Erythroblast (primary cell): ENCODE measurements at regions not wholly inside any gene's neighbourhood (a gene's known extent, or its start where the extent isn't known, plus 50 kb on each side); places are given as distances from the start of the nearest gene placed in this dataset.

Source experiments
- GATA1 ChIP-seq: IDR thresholded peaks from 2 replicates; pipeline ENCODE4 v1.6.1; 2011; ENCODE audit warnings: low read depth, mild to moderate bottlenecking, control low read depth, low read length, moderate library complexity
- POLR2A ChIP-seq: IDR thresholded peaks from 2 replicates; pipeline ENCODE4 v1.6.1; 2011; ENCODE audit warnings: mild to moderate bottlenecking, low read length

GRCh38 chr18:67957684-67958083, 441.2 kb upstream of the DSEL start:
- TF ChIP-seq POLR2A (no peak), GATA1 (no peak)
